GM23338 (cell line): ENCODE measurements at regions not wholly inside any gene's neighbourhood (a gene's known extent, or its start where the extent isn't known, plus 50 kb on each side); places are given as distances from the start of the nearest gene placed in this dataset.
"Not testable (repeated sequence)": the region's sequence is repeated elsewhere in the genome, so short reads cannot be mapped to it uniquely, and the experiment has no call there.

ENCODE experiments used
- EZH2phosphoT487 ChIP-seq: fragments of 200-600 bp; sonication (generic); IDR thresholded peaks from one replicate; pipeline ENCODE4 v1.8.1; 2018; ENCODE audit warnings: antibody characterized with exemption; ENCODE audit not compliant: unreplicated experiment
- POLR2AphosphoS5 ChIP-seq: IDR thresholded peaks from 2 replicates; pipeline ENCODE4 v1.6.1; 2016; ENCODE audit warnings: antibody characterized with exemption, low read depth

DNA sequence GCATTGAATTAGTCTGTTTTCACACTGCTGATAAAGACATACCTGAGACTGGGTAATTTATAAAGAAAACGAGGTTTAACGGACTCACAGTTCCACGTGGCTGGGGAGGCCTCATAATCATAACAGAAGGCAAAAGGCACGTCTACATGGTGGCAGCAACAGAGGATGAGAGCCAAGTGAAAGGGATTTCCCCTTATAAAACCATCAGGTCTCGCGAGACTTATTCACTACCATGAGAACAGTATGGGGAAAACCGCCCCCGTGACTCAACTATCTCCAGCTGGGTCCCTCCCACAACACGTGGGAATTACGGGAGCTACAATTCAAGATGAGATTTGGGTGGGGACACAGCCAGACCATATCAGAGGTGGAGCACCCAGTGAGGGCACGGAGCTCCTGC lies 442.0 kb upstream of the MYT1L start:
- not testable (repeated sequence) for TF ChIP-seq POLR2AphosphoS5, EZH2phosphoT487
